GM21390 (cell line): ENCODE measurements at regions not wholly inside any gene's neighbourhood (a gene's known extent, or its start where the extent isn't known, plus 50 kb on each side); places are given as distances from the start of the nearest gene placed in this dataset.
"Not testable (repeated sequence)": the region's sequence is repeated elsewhere in the genome, so short reads cannot be mapped to it uniquely, and the experiment has no call there.

ENCODE experiments used
- ATAC-seq: cut with Tn5 transposase; IDR thresholded peaks from one replicate; pipeline ENCODE4 v1.9.1; 2021; ENCODE audit not compliant: unreplicated experiment

DNA sequence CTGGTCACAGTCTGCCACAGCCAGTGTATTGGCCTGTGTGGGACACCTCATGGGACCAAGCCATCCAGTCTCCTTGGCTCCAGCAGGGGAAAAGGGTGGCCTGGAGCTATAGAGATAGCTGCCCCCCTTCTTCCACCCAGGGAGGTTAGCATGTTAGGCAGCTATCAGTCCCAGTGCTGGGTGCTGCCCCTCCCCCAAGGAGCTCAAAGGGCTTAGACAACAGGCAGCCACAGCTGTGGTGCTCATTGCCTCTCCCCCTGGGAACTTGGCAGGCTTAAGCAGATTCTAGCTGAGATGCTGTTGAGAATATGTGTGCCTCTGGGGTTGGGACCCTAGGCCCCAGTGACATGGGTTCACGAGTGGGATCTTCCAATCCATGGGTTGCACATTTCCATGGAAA lies 226.0 kb upstream of the PTGER4 start:
- no peak for ATAC-seq

GRCh38 chr5:40452874-40453624 lies 226.7 kb upstream of the PTGER4 start:
- no peak for ATAC-seq

DNA sequence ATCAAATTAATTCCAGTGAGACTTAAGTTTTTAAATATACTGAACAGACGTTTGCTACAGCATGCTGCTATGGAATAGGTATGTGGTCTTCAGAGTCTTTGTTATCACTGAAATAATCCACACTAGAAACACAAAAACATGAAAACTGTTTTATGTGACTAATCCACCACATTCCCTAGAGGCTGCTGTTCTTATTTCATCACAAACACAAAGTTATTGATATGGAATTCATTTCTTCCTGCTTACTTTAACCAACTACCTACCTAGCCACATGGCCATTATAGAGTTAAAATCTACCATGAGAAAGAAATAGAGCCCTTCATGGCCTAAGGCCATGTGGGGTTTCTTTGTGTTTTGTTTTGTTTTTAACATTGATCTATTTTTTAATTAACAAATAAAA lies 232.3 kb upstream of the PTGER4 start:
- ATAC-seq, result no peak

GRCh38 chr5:40446910-40447309 lies 232.8 kb upstream of the PTGER4 start:
- no peak for ATAC-seq

GRCh38 chr5:40442346-40442745 lies 237.4 kb upstream of the PTGER4 start:
- ATAC-seq, result no peak

GRCh38 chr5:40441733-40442132 lies 238.0 kb upstream of the PTGER4 start:
- peak; percentile 36 for ATAC-seq

- ATAC-seq, result no peak
These were observed 239.0 kb upstream of the PTGER4 start for GRCh38 chr5:40440746-40441145.

DNA sequence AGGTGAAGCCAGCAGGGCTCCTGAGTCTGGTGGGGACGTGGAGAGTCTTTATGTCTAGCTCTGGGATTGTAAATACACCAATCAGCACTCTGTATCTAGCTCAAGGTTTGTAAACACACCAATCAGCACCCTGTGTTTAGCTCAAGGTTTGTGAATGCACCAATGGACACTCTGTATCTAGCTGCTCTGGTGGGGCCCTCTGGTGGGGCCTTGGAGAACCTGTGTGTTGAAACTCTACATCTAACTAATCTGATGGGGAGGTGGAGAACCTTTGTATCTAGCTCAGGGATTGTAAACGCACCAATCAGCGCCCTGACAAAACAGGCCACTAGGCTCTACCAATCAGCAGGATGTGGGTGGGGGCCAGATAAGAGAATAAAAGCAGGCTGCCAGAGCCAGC lies 240.6 kb upstream of the PTGER4 start:
- not testable (repeated sequence) for ATAC-seq

DNA sequence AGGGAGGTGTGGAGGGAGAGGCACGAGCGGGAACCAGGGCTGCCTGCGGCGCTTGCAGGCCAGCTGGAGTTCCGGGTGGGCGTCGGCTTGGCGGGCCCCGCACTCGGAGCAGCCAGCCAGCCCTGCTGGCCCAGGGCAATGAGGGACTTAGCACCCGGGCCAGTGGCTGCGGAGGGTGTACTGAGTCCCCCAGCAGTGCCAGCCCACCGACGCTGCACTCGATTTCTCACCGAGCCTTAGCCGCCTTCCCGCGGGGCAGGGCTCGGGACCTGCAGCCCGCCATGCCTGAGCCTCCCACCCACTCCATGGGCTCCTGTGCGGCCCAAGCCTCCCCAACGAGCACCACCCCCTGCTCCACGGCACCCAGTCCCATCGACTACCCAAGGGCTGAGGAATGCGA lies 241.1 kb upstream of the PTGER4 start:
- ATAC-seq, result not testable (repeated sequence)

DNA sequence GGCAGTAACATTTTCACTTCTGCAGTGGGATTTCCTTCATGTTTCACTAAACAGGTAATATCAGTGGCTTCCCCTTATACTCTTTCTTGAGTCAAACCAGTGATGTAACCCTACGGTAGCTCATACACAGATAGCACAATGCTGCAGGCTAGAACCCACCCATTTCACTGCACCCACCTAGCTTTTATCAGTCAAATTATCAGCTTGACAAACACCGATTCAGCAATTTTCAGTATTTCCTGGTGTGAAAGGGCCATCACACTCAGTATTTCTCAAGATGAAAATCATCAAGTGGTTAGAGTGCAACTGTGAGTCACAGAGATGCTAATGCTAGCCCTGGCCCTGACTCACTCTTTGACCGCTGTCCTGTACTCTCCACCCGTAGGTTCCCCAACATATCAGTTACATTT lies 242.3 kb upstream of the PTGER4 start:
- peak; percentile 64 for ATAC-seq

GRCh38 chr5:40436535-40437237 lies 243.0 kb upstream of the PTGER4 start:
- peak; percentile 60 for ATAC-seq

- not testable (repeated sequence) for ATAC-seq
These were observed 244.0 kb upstream of the PTGER4 start for GRCh38 chr5:40435706-40436105.

- ATAC-seq, result no peak
These were observed 246.9 kb upstream of the PTGER4 start for GRCh38 chr5:40432836-40433235.

- ATAC-seq, result no peak
These were observed 248.0 kb upstream of the PTGER4 start for GRCh38 chr5:40431734-40432133.

- no peak for ATAC-seq
These were observed 249.5 kb upstream of the PTGER4 start for GRCh38 chr5:40430101-40430710.

GRCh38 chr5:40429258-40430100 lies 250.2 kb upstream of the PTGER4 start:
- ATAC-seq, result no peak

GRCh38 chr5:40428815-40429214 lies 250.9 kb upstream of the PTGER4 start:
- ATAC-seq, result no peak

- no peak for ATAC-seq
These were observed 251.6 kb upstream of the PTGER4 start for GRCh38 chr5:40428126-40428525.

- not testable (repeated sequence) for ATAC-seq
These were observed 262.5 kb upstream of the PTGER4 start for GRCh38 chr5:40417046-40417810.

GRCh38 chr5:40416588-40416987 lies 263.1 kb upstream of the PTGER4 start:
- ATAC-seq, result no peak
